ENCODE measurements at regions not wholly inside any gene's neighbourhood (a gene's known extent, or its start where the extent isn't known, plus 50 kb on each side); places are given as distances from the start of the nearest gene placed in this dataset.

GRCh38 chr15:79373113-79373512 lies 59.0 kb upstream of the MINAR1 start:
- no peak for DNase-seq (ENCODE audit: low read depth)

GRCh38 chr15:79373728-79374127 lies 58.4 kb upstream of the MINAR1 start:
- DNase-seq (ENCODE audit: low read depth): no peak

DNA sequence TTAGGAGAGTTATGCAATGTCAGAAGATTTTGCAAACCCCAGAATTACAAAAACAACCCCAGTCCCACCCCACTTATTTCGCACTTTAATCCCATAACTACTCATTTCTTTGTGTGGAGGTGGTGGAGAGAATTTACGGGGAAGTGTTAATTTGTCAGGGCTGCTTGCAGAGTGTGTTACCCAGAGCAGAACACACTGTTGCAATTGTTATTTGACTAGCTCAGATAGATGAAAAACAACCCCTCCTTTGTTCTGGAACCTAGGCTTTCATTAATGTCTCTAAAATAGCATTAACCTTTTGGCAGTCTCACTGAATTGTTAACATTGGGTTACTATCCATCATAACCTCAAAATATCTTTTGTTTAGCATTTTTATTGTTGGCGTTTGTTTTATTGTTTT lies 55.8 kb upstream of the MINAR1 start:
- no peak for DNase-seq (ENCODE audit: low read depth)

GRCh38 chr15:79378394-79379109 lies 53.6 kb upstream of the MINAR1 start:
- no peak for DNase-seq (ENCODE audit: low read depth)

DNA sequence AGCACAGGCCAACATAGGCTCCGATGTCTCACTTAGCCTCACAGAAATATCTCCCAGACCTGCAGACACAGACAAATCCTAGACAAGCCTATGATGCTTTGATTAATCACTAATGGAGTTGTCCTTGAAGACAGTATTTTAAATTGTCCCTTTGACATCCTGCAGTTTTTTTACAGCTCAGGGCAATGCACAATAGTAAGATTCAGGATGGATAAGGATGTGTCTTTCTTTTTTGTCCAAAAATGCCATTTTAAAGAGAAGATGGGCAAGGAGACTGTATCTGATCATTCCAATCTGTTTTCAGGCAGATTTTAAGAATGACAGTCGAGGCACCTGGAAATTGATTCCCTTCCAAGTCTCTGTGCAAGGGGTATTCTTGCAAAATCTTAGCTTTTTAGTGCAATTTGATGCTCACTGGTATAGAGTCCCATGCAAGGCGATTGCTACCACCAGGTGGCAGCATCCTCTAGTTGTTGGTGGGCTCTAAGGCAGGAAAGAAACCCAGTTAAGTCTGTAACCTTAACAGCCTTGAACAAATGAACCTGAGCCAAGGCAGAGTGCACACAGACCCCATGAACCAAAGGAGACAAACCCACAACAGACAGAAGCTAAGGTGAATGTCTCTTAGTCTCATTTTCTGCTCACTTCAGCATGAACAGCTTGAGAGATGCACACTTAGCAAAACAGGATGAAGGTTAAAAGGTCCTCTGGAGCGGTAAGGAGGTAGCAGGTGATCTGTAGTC lies 51.2 kb upstream of the MINAR1 start:
- peak; percentile 39 for DNase-seq (ENCODE audit: low read depth)

- no peak for DNase-seq (ENCODE audit: low read depth)
These were observed 50.5 kb upstream of the MINAR1 start for GRCh38 chr15:79381593-79381992.
